GM21447 (cell line): ENCODE measurements at regions not wholly inside any gene's neighbourhood (a gene's known extent, or its start where the extent isn't known, plus 50 kb on each side); places are given as distances from the start of the nearest gene placed in this dataset.
"Not testable (repeated sequence)": the region's sequence is repeated elsewhere in the genome, so short reads cannot be mapped to it uniquely, and the experiment has no call there.

ENCODE experiments used
- ATAC-seq: cut with Tn5 transposase; IDR thresholded peaks from one replicate; pipeline ENCODE4 v1.9.1; 2021; ENCODE audit not compliant: unreplicated experiment

GRCh38 chr5:36389245-36389644 is 87.5 kb upstream of the RANBP3L start:
- ATAC-seq: no peak

GRCh38 chr5:36390640-36391039 is 88.9 kb upstream of the RANBP3L start:
- no peak for ATAC-seq

GRCh38 chr5:36392186-36392585 is 90.5 kb upstream of the RANBP3L start:
- no peak for ATAC-seq

GRCh38 chr5:36392818-36393217 is 91.1 kb upstream of the RANBP3L start:
- ATAC-seq: no peak

- ATAC-seq: no peak
Measured at GRCh38 chr5:36393656-36394428, 92.1 kb upstream of the RANBP3L start.

GRCh38 chr5:36395260-36395659 is 93.6 kb upstream of the RANBP3L start:
- no peak for ATAC-seq

GRCh38 chr5:36395947-36396346 is 94.2 kb upstream of the RANBP3L start:
- ATAC-seq: not testable (repeated sequence)

- ATAC-seq: no peak
Measured at GRCh38 chr5:36396640-36397039, 94.9 kb upstream of the RANBP3L start.

- ATAC-seq: no peak
Measured at GRCh38 chr5:36397901-36398536, 96.3 kb upstream of the RANBP3L start.

- no peak for ATAC-seq
Measured at GRCh38 chr5:36402512-36402906, 100.8 kb upstream of the RANBP3L start.

- no peak for ATAC-seq
Measured at GRCh38 chr5:36403632-36404311, 102.1 kb upstream of the RANBP3L start.

GRCh38 chr5:36406023-36406422 is 104.3 kb upstream of the RANBP3L start:
- no peak for ATAC-seq

GRCh38 chr5:36407396-36407795 is 105.7 kb upstream of the RANBP3L start:
- ATAC-seq: no peak

- ATAC-seq: not testable (repeated sequence)
Measured at GRCh38 chr5:36409711-36410110, 108.0 kb upstream of the RANBP3L start.

GRCh38 chr5:36410672-36411071 is 109.0 kb upstream of the RANBP3L start:
- ATAC-seq: not testable (repeated sequence)

GRCh38 chr5:36414869-36415282 is 113.2 kb upstream of the RANBP3L start:
- ATAC-seq: no peak

- no peak for ATAC-seq
Measured at GRCh38 chr5:36416605-36417004, 114.9 kb upstream of the RANBP3L start.

- ATAC-seq: no peak
Measured at GRCh38 chr5:36417221-36417620, 115.5 kb upstream of the RANBP3L start.

GRCh38 chr5:36417668-36418067 is 116.0 kb upstream of the RANBP3L start:
- ATAC-seq: no peak

- ATAC-seq: no peak
Measured at GRCh38 chr5:36418152-36418979, 116.7 kb upstream of the RANBP3L start.

GRCh38 chr5:36421256-36421655 is 119.6 kb upstream of the RANBP3L start:
- ATAC-seq: no peak
